GM23338 (cell line): ENCODE measurements at regions not wholly inside any gene's neighbourhood (a gene's known extent, or its start where the extent isn't known, plus 50 kb on each side); places are given as distances from the start of the nearest gene placed in this dataset.

Experiments
- CTCF ChIP-seq, 2 experiments: fragments of 200-600 bp in 1 of 2; sonication (generic) in 1 of 2; conservative IDR thresholded peaks; 2 replicates each; pipeline versions ENCODE4 v1.5.1 to v1.6.1; 2016 to 2017; ENCODE audit warnings: antibody characterized with exemption in 2 of 2, low read depth in 2 of 2, mild to moderate bottlenecking in 2 of 2, moderate library complexity in 1 of 2
- EZH2 ChIP-seq: fragments of 200-600 bp; sonication (generic); IDR thresholded peaks from one replicate; pipeline ENCODE4 v1.8.0; 2017; ENCODE audit warnings: antibody characterized with exemption, mild to moderate bottlenecking, low read depth; ENCODE audit not compliant: unreplicated experiment
- EZH2phosphoT487 ChIP-seq: fragments of 200-600 bp; sonication (generic); IDR thresholded peaks from one replicate; pipeline ENCODE4 v1.8.1; 2018; ENCODE audit warnings: antibody characterized with exemption; ENCODE audit not compliant: unreplicated experiment
- JUNB ChIP-seq: IDR thresholded peaks from one replicate; pipeline ENCODE4 v1.6.1; 2016; ENCODE audit warnings: antibody characterized with exemption; ENCODE audit not compliant: unreplicated experiment
- POLR2AphosphoS5 ChIP-seq: IDR thresholded peaks from 2 replicates; pipeline ENCODE4 v1.6.1; 2016; ENCODE audit warnings: antibody characterized with exemption, low read depth

DNA sequence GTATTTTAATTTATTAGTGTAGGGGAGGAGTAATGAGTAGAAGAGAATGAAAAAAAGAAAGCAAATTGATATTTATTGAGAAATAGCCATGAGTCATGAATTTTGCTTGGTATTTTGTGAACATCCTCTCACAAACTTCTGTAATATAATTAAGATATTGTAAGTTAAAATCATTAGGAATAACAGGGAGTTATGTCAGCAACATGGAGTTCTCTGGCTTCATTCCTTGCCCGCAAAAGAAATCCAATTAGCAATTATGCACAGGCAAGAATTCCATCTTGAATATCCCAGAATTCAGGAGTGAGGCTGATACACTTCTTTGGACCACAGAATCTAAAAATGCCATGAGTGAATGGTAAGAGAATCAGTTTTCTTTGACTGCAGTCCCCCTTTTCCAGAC is 94.3 kb upstream of the PTHLH start:
- no peak for TF ChIP-seq CTCF (conservative IDR thresholded peaks at IDR 0.05; ENCODE audit: low read depth in 2 of 2)
- TF ChIP-seq JUNB: no peak
- TF ChIP-seq EZH2: no peak
- TF ChIP-seq EZH2phosphoT487: no peak
- TF ChIP-seq POLR2AphosphoS5: no peak
